Liver (tissue), 8 donors: ENCODE measurements at regions not wholly inside any gene's neighbourhood (a gene's known extent, or its start where the extent isn't known, plus 50 kb on each side); places are given as distances from the start of the nearest gene placed in this dataset.

Experiments
- DNase-seq: peaks from one replicate; pipeline ENCODE4 v3.0.0-alpha.2; 2017; ENCODE audit warnings: low spot score
- H3K27ac ChIP-seq, 2 donors: one replicate each; pipeline ENCODE4 v1.7.0; 2013; ENCODE audit warnings: inconsistent platforms in 2 of 2, low read length in 2 of 2, control low read depth in 1 of 2, low read depth in 1 of 2, mild to moderate bottlenecking in 1 of 2
- H3K27me3 ChIP-seq, 4 donors: one replicate each; pipeline versions ENCODE4 v1.6.1 to v1.7.0; 2013; ENCODE audit warnings: low read length in 3 of 4, inconsistent platforms in 1 of 4, mild to moderate bottlenecking in 1 of 4, moderate library complexity in 1 of 4; ENCODE audit not compliant: control insufficient read depth in 4 of 4, insufficient read depth in 4 of 4
- H3K36me3 ChIP-seq, 4 donors: one replicate each; pipeline versions ENCODE4 v1.6.1 to v1.7.0; 2013; ENCODE audit warnings: low read length in 3 of 4, mild to moderate bottlenecking in 3 of 4, low read depth in 1 of 4, moderate library complexity in 1 of 4; ENCODE audit not compliant: control insufficient read depth in 4 of 4, insufficient read depth in 3 of 4
- H3K4me1 ChIP-seq, 4 donors: one replicate each; pipeline versions ENCODE4 v1.6.1 to v1.7.0; 2013; ENCODE audit warnings: low read length in 3 of 4, mild to moderate bottlenecking in 3 of 4, moderate library complexity in 1 of 4; ENCODE audit not compliant: control insufficient read depth in 4 of 4, insufficient read depth in 4 of 4
- H3K4me3 ChIP-seq, 3 donors: one replicate each; pipeline versions ENCODE4 v1.6.1 to v1.7.0; 2013; ENCODE audit warnings: low read length in 3 of 3, control low read depth in 1 of 3, low read depth in 1 of 3, mild to moderate bottlenecking in 1 of 3
- H3K9ac ChIP-seq, 2 donors: one replicate each; pipeline ENCODE4 v1.7.0; 2013; ENCODE audit warnings: low read length in 2 of 2, mild to moderate bottlenecking in 2 of 2, moderate library complexity in 2 of 2, control low read depth in 1 of 2, low read depth in 1 of 2
- H3K9me3 ChIP-seq, 4 donors: one replicate each; pipeline versions ENCODE4 v1.6.1 to v1.7.0; 2013; ENCODE audit warnings: low read length in 3 of 4; ENCODE audit not compliant: control insufficient read depth in 4 of 4
- ATF3 ChIP-seq: IDR thresholded peaks from 2 replicates; pipeline ENCODE4 v1.6.1; 2016; ENCODE audit warnings: antibody characterized with exemption
- CTCF ChIP-seq: fragments of 150-350 bp; IDR thresholded peaks from 2 replicates; pipeline ENCODE4 v1.5.1; 2017; ENCODE audit warnings: improper control_type of control experiment, low read depth, low read length; ENCODE audit not compliant: missing input control
- EGR1 ChIP-seq, 2 donors: IDR thresholded peaks; 2 replicates each; pipeline ENCODE4 v1.6.1; 2016 to 2018; ENCODE audit warnings: antibody characterized with exemption in 2 of 2, low read depth in 2 of 2
- FOXA1 ChIP-seq: IDR thresholded peaks from 2 replicates; pipeline ENCODE4 v1.6.1; 2016; ENCODE audit warnings: antibody characterized with exemption
- FOXA2 ChIP-seq: IDR thresholded peaks from 2 replicates; pipeline ENCODE4 v1.6.1; 2016; ENCODE audit warnings: antibody characterized with exemption
- GABPA ChIP-seq, 2 donors: IDR thresholded peaks in 1 of 2; conservative IDR thresholded peaks in 1 of 2; 2 replicates each; pipeline ENCODE4 v1.6.1; 2016; ENCODE audit warnings: antibody characterized with exemption in 2 of 2, mild to moderate bottlenecking in 1 of 2, moderate library complexity in 1 of 2
- HNF4G ChIP-seq: IDR thresholded peaks from 2 replicates; pipeline ENCODE4 v1.6.1; 2016; ENCODE audit warnings: antibody characterized with exemption
- JUND ChIP-seq, 2 donors: IDR thresholded peaks; 2 replicates each; pipeline ENCODE4 v1.6.1; 2016; ENCODE audit warnings: antibody characterized with exemption in 2 of 2
- NR2F2 ChIP-seq: IDR thresholded peaks from 2 replicates; pipeline ENCODE4 v1.6.1; 2016; ENCODE audit warnings: antibody characterized with exemption
- RAD21 ChIP-seq, 2 donors: IDR thresholded peaks; 2 replicates each; pipeline ENCODE4 v1.6.1; 2016; ENCODE audit warnings: antibody characterized with exemption in 2 of 2, mild to moderate bottlenecking in 2 of 2
- REST ChIP-seq: IDR thresholded peaks from 2 replicates; pipeline ENCODE4 v1.6.1; 2016; ENCODE audit warnings: antibody characterized with exemption, mild to moderate bottlenecking
- RXRA ChIP-seq, 2 donors: IDR thresholded peaks; 2 replicates each; pipeline ENCODE4 v1.6.1; 2017 to 2018; ENCODE audit warnings: antibody characterized with exemption in 2 of 2, mild to moderate bottlenecking in 1 of 2
- SP1 ChIP-seq: IDR thresholded peaks from 2 replicates; pipeline ENCODE4 v1.6.1; 2018; ENCODE audit warnings: antibody characterized with exemption, mild to moderate bottlenecking
- TAF1 ChIP-seq: conservative IDR thresholded peaks from 2 replicates; pipeline ENCODE4 v1.6.1; 2016; ENCODE audit warnings: antibody characterized with exemption, mild to moderate bottlenecking
- YY1 ChIP-seq: IDR thresholded peaks from 2 replicates; pipeline ENCODE4 v1.6.1; 2016; ENCODE audit warnings: antibody characterized with exemption, mild to moderate bottlenecking
- ZBTB33 ChIP-seq: IDR thresholded peaks from 2 replicates; pipeline ENCODE4 v1.6.1; 2016; ENCODE audit warnings: antibody characterized with exemption
- WGBS: extraction: QIAGEN DNeasy Blood & Tissue Kit; methylation state at CpG from one replicate; pipeline ENCODE4 v1.1.7; 2013; 5-methylcytosine and 5-hydroxymethylcytosine counted together
- donor health status: healthy.
- donor health status: healthy.
- donor health status: healthy.
- donor health status: healthy.
- donor health status: healthy.

- TF ChIP-seq SP1 (no peak), RXRA (IDR thresholded peaks at IDR 0.05) (no peak), REST (no peak), FOXA1 (no peak), HNF4G (no peak), NR2F2 (no peak), CTCF (no peak), FOXA2 (no peak), RAD21 (IDR thresholded peaks at IDR 0.05) (no peak), JUND (IDR thresholded peaks at IDR 0.05) (no peak), GABPA (IDR thresholded peaks at IDR 0.05 in 1 of 2, conservative IDR thresholded peaks at IDR 0.05 in 1 of 2) (no peak), ATF3 (no peak), YY1 (no peak)
- WGBS = 87% methylated on average over 5 of the region's 5 CpGs
- Histone ChIP-seq H3K27me3 (no peaks in the 10 kb centered on the region), H3K4me3 (no peak overlapping the region), H3K27ac (no peak overlapping the region), H3K36me3 (no peaks in the 10 kb centered on the region), H3K4me1 (peaks cover 2 to 28% (median 8%) of the 10 kb centered on the region in 4 donors), H3K9me3 (no peaks in the 10 kb centered on the region), H3K9ac (no peak overlapping the region)
- DNase-seq = no peak
These were observed 85.4 kb upstream of the HIF1A start for GRCh38 chr14:61609884-61610283.

GRCh38 chr14:61610900-61611299, 84.4 kb upstream of the HIF1A start:
- Histone ChIP-seq H3K36me3 (no peaks in the 10 kb centered on the region), H3K4me1 (peaks cover 2 to 20% (median 7%) of the 10 kb centered on the region in 4 donors), H3K4me3 (no peak overlapping the region), H3K27ac (no peak overlapping the region), H3K9me3 (no peaks in the 10 kb centered on the region), H3K27me3 (no peaks in the 10 kb centered on the region), H3K9ac (no peak overlapping the region)
- TF ChIP-seq SP1 (no peak), CTCF (no peak), JUND (IDR thresholded peaks at IDR 0.05) (no peak), RAD21 (IDR thresholded peaks at IDR 0.05) (no peak), EGR1 (IDR thresholded peaks at IDR 0.05; ENCODE audit: low read depth in 2 of 2) (no peak), FOXA1 (no peak), REST (no peak), GABPA (IDR thresholded peaks at IDR 0.05 in 1 of 2, conservative IDR thresholded peaks at IDR 0.05 in 1 of 2) (no peak), HNF4G (no peak), YY1 (no peak), TAF1 (no peak), ATF3 (no peak), NR2F2 (no peak), ZBTB33 (no peak), RXRA (IDR thresholded peaks at IDR 0.05) (no peak)
- no peak for DNase-seq
- WGBS = 97% methylated on average over 2 of the region's 2 CpGs
